IPS-NIHi7 (cell line): ENCODE measurements at regions not wholly inside any gene's neighbourhood (a gene's known extent, or its start where the extent isn't known, plus 50 kb on each side); places are given as distances from the start of the nearest gene placed in this dataset.
"Not testable (repeated sequence)": the region's sequence is repeated elsewhere in the genome, so short reads cannot be mapped to it uniquely, and the experiment has no call there.

Experiments used
- DNase-seq: peaks from one replicate; pipeline ENCODE4 v3.0.0; 2012; ENCODE audit warnings: mixed read lengths; ENCODE audit errors: extremely low spot score

GRCh38 chr6:55058682-55059081 lies 115.6 kb upstream of the HCRTR2 start:
- DNase-seq: no peak

DNA sequence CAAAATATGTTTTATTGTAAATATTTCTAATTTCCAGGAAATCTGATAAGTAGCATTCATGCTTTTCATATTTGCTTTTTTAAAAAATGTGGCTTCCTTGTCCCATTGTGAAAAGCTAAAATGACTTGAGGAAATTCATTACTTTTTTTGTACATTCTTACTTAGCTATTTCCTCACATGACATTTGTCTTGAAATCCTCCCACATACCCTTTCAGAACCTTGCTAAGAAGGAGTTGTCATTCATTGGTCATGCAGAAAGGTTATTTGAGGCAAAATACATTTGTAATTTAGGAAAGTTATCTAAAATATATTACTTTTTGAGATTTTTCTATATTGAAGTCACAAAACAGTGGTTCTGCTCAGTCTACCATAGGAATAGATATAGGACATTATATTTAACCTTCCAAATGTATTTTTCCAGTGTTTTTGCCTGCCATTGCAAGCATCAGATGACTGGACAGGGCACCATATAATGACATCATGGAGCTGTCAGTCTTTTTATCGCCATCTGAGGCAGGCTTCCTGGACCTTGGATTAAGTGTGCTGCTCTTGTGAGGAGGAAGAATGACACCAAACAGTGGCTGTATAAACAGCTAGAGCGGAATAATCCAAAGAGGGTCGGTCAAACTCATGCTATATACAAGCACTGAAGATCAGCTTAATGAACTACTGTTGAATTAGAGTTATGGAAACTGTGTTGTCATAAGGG lies 109.4 kb upstream of the HCRTR2 start:
- no peak for DNase-seq

GRCh38 chr6:55069132-55069781 lies 105.1 kb upstream of the HCRTR2 start:
- DNase-seq: peak; percentile 42

DNA sequence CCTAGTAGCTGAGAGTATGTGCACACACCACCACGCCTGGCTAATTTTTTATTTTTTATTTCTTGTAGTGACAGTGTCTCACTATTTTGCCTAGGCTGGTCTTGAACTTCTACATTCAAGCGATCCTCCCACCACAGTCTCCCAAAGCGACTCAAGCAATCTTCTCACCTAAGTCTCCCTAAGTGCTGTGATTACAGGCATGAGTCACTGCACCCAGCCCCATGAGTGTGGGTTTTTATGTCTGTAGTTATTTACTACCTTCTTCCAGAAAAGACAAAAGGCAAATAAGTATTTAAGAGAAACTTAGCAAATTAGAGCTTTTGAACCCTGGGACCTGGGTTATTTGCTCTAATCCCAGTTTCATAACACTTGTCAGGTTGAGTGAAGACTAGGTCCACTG lies 92.3 kb upstream of the HCRTR2 start:
- DNase-seq: no peak

- DNase-seq: not testable (repeated sequence)
Measured at GRCh38 chr6:55088011-55088410, 86.3 kb upstream of the HCRTR2 start.

- DNase-seq: no peak
Measured at GRCh38 chr6:55088902-55089301, 85.4 kb upstream of the HCRTR2 start.

GRCh38 chr6:55089325-55089724 lies 85.0 kb upstream of the HCRTR2 start:
- no peak for DNase-seq

- DNase-seq: no peak
Measured at GRCh38 chr6:55100686-55101085, 73.6 kb upstream of the HCRTR2 start.

- no peak for DNase-seq
Measured at GRCh38 chr6:55101157-55101556, 73.2 kb upstream of the HCRTR2 start.

DNA sequence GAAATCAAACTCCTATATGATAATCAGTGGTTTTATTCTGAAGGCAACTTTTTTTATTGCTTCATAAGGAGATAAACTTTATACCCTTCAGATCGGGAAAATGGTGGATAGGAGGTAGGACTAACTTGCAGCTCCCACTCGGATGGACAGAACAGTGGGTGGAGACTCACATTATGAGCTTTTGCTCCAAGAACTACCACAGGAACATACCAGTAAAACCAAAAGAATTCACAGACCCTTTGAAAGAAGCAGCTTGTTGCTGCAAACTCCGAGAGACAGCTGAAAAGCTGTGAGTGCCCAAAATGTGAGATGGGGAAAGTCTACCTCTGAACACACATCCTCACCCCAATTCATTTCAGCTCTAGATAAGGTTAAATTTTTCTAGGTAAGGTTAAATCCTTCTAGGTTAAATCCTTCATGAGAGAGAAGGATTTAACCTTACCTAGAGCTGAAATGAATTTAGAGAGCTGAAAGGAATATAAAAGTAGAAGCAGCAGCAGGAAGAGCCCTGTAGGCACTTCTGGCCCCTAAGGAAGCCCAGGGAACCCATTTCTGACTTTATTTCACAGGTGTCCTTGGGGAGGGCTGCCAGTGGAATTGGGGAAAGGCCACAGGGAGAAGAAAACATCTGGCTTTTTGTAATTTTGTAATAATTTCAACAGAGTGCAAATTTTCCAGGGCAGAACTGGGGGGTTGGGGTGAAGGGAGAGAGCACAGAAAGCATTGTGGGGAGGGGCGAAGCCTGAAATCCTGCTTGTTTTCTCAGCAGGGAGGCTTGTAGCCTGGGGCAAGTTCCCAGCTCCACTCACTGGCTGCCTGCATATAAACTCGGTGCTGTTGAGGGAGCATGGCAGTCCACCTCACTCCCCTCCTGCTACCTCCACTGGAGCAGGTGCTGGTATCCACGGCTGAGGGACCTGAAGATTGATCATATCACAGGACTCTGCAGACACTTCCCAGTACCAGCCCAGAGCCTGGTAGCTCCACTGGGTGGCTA lies 65.9 kb upstream of the HCRTR2 start:
- peak; percentile 32 for DNase-seq

- no peak for DNase-seq
Measured at GRCh38 chr6:55117267-55117666, 57.0 kb upstream of the HCRTR2 start.

- DNase-seq: not testable (repeated sequence)
Measured at GRCh38 chr6:55124241-55124640, 50.1 kb upstream of the HCRTR2 start.
